Sigmoid colon (tissue), 4 donors: ENCODE measurements at regions not wholly inside any gene's neighbourhood (a gene's known extent, or its start where the extent isn't known, plus 50 kb on each side); places are given as distances from the start of the nearest gene placed in this dataset.

ENCODE experiments used
- CTCF ChIP-seq, 4 experiments: fragments of 450-650 bp in 3 of 4; fragments of 200-600 bp in 1 of 4; IDR thresholded peaks; one replicate each; pipeline ENCODE4 v1.5.1; 2016 to 2019; ENCODE audit warnings: antibody characterized with exemption in 4 of 4, mild to moderate bottlenecking in 3 of 4, moderate library complexity in 2 of 4
- EP300 ChIP-seq, 4 donors: sonication (generic); formaldehyde crosslinking; IDR thresholded peaks; one replicate each; pipeline ENCODE4 v1.6.1; 2017; ENCODE audit warnings: antibody characterized with exemption in 4 of 4
- POLR2A ChIP-seq, 2 donors: fragments of 450-650 bp; IDR thresholded peaks; one replicate each; pipeline ENCODE4 v1.6.1; 2016; ENCODE audit warnings: antibody characterized with exemption in 2 of 2, mild to moderate bottlenecking in 2 of 2, moderate library complexity in 2 of 2
- POLR2AphosphoS5 ChIP-seq, 4 donors: sonication (generic); formaldehyde crosslinking; IDR thresholded peaks; one replicate each; pipeline ENCODE4 v1.6.1; 2017; ENCODE audit warnings: antibody characterized with exemption in 4 of 4

GRCh38 chr2:132275396-132275795, 113.6 kb upstream of the ANKRD30BL start:
- no peak for TF ChIP-seq CTCF (IDR thresholded peaks at IDR 0.05)
- TF ChIP-seq EP300 (IDR thresholded peaks at IDR 0.05): no peak
- TF ChIP-seq POLR2AphosphoS5 (IDR thresholded peaks at IDR 0.05): no peak
- no peak for TF ChIP-seq POLR2A (IDR thresholded peaks at IDR 0.05)
